HepG2 (cell line): ENCODE measurements at regions not wholly inside any gene's neighbourhood (a gene's known extent, or its start where the extent isn't known, plus 50 kb on each side); places are given as distances from the start of the nearest gene placed in this dataset.

Experiments used
- ARID3A ChIP-seq: IDR thresholded peaks from 2 replicates; pipeline ENCODE4 v1.6.1; 2012; ENCODE audit warnings: low read depth, low read length, improper control_type of control experiment
- ATF3 ChIP-seq: sonication (generic); formaldehyde crosslinking; IDR thresholded peaks from 2 replicates; pipeline ENCODE4 v1.4.0; 2020; ENCODE audit warnings: missing genetic modification reagents
- CEBPB ChIP-seq: IDR thresholded peaks from 2 replicates; pipeline ENCODE4 v1.6.1; 2011; ENCODE audit warnings: low read depth, low read length, improper control_type of control experiment, borderline replicate concordance
- CTCF ChIP-seq: sonication (generic); formaldehyde crosslinking; IDR thresholded peaks from 2 replicates; pipeline ENCODE4 v1.5.0; 2020; ENCODE audit warnings: mild to moderate bottlenecking, missing genetic modification reagents, moderate library complexity
- HMG20A ChIP-seq: IDR thresholded peaks from 2 replicates; pipeline ENCODE4 v1.6.1; 2016; ENCODE audit warnings: borderline replicate concordance
- MXI1 ChIP-seq: IDR thresholded peaks from 3 replicates; pipeline ENCODE4 v1.6.1; 2012; ENCODE audit warnings: low read depth, low read length, inconsistent platforms, borderline replicate concordance
- POLR2A ChIP-seq, 2 experiments: IDR thresholded peaks; 2 replicates each; pipeline ENCODE4 v1.6.1; 2011; ENCODE audit warnings: low read depth in 2 of 2, low read length in 2 of 2, mild to moderate bottlenecking in 1 of 2, moderate library complexity in 1 of 2; ENCODE audit not compliant: insufficient read depth in 1 of 2
- SOX13 ChIP-seq, 3 experiments: fragments of 450-650 bp in 1 of 3; sonication (generic) in 1 of 3; formaldehyde crosslinking in 1 of 3; IDR thresholded peaks in 2 of 3; conservative IDR thresholded peaks in 1 of 3; 2 replicates each; pipeline versions ENCODE4 v1.5.0 to v1.6.1; 2016 to 2020; ENCODE audit warnings: antibody characterized with exemption in 1 of 3, mild to moderate bottlenecking in 1 of 3, missing compliant biosample characterization in 1 of 3, missing genetic modification reagents in 1 of 3, moderate library complexity in 1 of 3
- SP2 ChIP-seq: sonication (generic); formaldehyde crosslinking; IDR thresholded peaks from 2 replicates; pipeline ENCODE4 v1.5.1; 2020; ENCODE audit warnings: mild to moderate bottlenecking, missing genetic modification reagents
- TOE1 ChIP-seq: sonication (generic); formaldehyde crosslinking; IDR thresholded peaks from 2 replicates; pipeline ENCODE4 v1.4.0; 2020; ENCODE audit warnings: mild to moderate bottlenecking, missing genetic modification reagents
- USF2 ChIP-seq, 2 experiments: sonication (generic) in 1 of 2; formaldehyde crosslinking in 1 of 2; IDR thresholded peaks; 2 replicates each; pipeline versions ENCODE4 v1.5.1 to v1.6.1; 2011 to 2020; ENCODE audit warnings: borderline replicate concordance in 1 of 2, low read depth in 1 of 2, low read length in 1 of 2, mild to moderate bottlenecking in 1 of 2, missing genetic modification reagents in 1 of 2, moderate library complexity in 1 of 2
- ZC3H4 ChIP-seq: sonication (generic); formaldehyde crosslinking; IDR thresholded peaks from 2 replicates; pipeline ENCODE4 v1.4.0; 2020; ENCODE audit warnings: missing genetic modification reagents, borderline replicate concordance

GRCh38 chr13:22454586-22454985, 726.2 kb upstream of the SGCG start:
- TF ChIP-seq CTCF (CRISPR knock-in tag) (no peak), MXI1 (no peak), POLR2A (IDR thresholded peaks at IDR 0.05; ENCODE audit: insufficient read depth in 1 of 2, low read depth in 2 of 2, low read length in 2 of 2) (no peak), ZC3H4 (CRISPR knock-in tag) (no peak), TOE1 (CRISPR knock-in tag) (no peak), ATF3 (no peak), SP2 (CRISPR knock-in tag) (no peak), SOX13 (IDR thresholded peaks at IDR 0.05) (no peak), SOX13 (CRISPR knock-in tag; conservative IDR thresholded peaks at IDR 0.05 in 1 of 2, IDR thresholded peaks at IDR 0.05 in 1 of 2) (no peak), USF2 (IDR thresholded peaks at IDR 0.05; ENCODE audit: low read depth, low read length) (no peak), USF2 (CRISPR knock-in tag; IDR thresholded peaks at IDR 0.05; ENCODE audit: borderline replicate concordance) (no peak), ARID3A (no peak), HMG20A (CRISPR knock-in tag) (no peak), CEBPB (no peak)
